ENCODE measurements at regions not wholly inside any gene's neighbourhood (a gene's known extent, or its start where the extent isn't known, plus 50 kb on each side); places are given as distances from the start of the nearest gene placed in this dataset.

DNA sequence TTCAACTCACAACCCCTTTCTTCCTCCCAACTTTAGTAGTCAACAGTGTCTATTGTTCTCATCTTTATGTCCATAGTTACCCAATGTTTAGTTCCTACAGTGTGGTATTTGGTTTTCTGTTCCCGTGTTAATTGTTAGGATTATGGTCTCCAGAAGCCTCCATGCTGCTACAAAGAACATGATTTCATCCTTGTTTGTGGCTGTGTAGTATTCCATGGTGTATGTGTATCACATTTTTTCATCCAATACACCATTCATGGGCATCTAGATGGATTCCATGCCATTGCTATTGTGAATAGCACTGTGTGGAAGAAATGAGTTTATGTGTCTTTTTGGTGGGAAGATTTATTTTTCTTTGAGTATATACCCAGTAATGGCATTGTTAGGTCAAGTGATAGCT lies 420.3 kb downstream of the XYLT1 start:
- no peak for DNase-seq
- peaks cover 5% of the 10 kb centered on the region for H3K9me3 Mint-ChIP-seq (ENCODE audit: unreplicated experiment)
- no peaks in the 10 kb centered on the region for H3K27me3 Mint-ChIP-seq (ENCODE audit: unreplicated experiment)
- H3K4me1 Mint-ChIP-seq (ENCODE audit: low read depth, unreplicated experiment) = no peaks in the 10 kb centered on the region
- no peaks in the 10 kb centered on the region for H3K36me3 Mint-ChIP-seq (ENCODE audit: unreplicated experiment)
- H3K4me3 Mint-ChIP-seq (ENCODE audit: unreplicated experiment) = no peak overlapping the region
- H3K27ac Mint-ChIP-seq (ENCODE audit: unreplicated experiment) = no peak overlapping the region
- TF ChIP-seq, protein P1, sequence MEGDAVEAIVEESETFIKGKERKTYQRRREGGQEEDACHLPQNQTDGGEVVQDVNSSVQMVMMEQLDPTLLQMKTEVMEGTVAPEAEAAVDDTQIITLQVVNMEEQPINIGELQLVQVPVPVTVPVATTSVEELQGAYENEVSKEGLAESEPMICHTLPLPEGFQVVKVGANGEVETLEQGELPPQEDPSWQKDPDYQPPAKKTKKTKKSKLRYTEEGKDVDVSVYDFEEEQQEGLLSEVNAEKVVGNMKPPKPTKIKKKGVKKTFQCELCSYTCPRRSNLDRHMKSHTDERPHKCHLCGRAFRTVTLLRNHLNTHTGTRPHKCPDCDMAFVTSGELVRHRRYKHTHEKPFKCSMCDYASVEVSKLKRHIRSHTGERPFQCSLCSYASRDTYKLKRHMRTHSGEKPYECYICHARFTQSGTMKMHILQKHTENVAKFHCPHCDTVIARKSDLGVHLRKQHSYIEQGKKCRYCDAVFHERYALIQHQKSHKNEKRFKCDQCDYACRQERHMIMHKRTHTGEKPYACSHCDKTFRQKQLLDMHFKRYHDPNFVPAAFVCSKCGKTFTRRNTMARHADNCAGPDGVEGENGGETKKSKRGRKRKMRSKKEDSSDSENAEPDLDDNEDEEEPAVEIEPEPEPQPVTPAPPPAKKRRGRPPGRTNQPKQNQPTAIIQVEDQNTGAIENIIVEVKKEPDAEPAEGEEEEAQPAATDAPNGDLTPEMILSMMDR (IDR thresholded peaks at IDR 0.05; ENCODE audit: partially characterized antibody, unreplicated experiment) = no peak
